Stimulated activated CD4-positive, alpha-beta T cell treated with anti-CD3 and anti-CD28 coated beads, Interleukin-1b, Interleukin-23, amount 100 ng/mL, for 4 hours (primary cell): ENCODE measurements at regions not wholly inside any gene's neighbourhood (a gene's known extent, or its start where the extent isn't known, plus 50 kb on each side); places are given as distances from the start of the nearest gene placed in this dataset.
"Not testable (repeated sequence)": the region's sequence is repeated elsewhere in the genome, so short reads cannot be mapped to it uniquely, and the experiment has no call there.

Experiments used
- DNase-seq, 2 donors: peaks; one replicate each; pipeline ENCODE4 v3.0.0-alpha.2; 2020; ENCODE audit warnings: low read depth in 2 of 2

GRCh38 chr3:118629821-118630220 lies 404.8 kb downstream of the IGSF11 start:
- no peak for DNase-seq

GRCh38 chr3:118635711-118636110 lies 398.9 kb downstream of the IGSF11 start:
- no peak for DNase-seq

DNA sequence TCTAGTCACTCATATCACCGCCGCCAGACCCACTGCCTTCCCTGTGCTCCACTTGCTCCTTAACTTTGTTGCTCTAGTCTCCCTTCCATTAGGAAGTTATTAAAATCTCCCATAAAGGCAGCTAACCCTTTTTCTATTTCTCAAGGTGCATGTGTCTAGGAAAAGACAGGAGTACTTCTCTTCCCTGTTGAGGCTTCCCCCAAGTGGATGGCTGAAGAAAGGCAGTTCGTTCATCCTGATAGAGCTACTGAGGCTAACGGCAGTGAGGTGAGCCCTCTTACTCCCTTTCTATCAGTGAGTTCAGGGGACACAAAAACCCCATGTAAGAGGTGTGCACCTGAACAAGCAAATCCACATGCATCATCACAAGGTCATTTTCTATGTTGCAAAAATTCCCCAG lies 397.8 kb downstream of the IGSF11 start:
- no peak for DNase-seq

- DNase-seq: no peak
Measured at GRCh38 chr3:118637846-118638245, 396.8 kb downstream of the IGSF11 start.

- no peak for DNase-seq
Measured at GRCh38 chr3:118641608-118642007, 393.0 kb downstream of the IGSF11 start.

- no peak for DNase-seq
Measured at GRCh38 chr3:118671192-118671591, 363.5 kb downstream of the IGSF11 start.

DNA sequence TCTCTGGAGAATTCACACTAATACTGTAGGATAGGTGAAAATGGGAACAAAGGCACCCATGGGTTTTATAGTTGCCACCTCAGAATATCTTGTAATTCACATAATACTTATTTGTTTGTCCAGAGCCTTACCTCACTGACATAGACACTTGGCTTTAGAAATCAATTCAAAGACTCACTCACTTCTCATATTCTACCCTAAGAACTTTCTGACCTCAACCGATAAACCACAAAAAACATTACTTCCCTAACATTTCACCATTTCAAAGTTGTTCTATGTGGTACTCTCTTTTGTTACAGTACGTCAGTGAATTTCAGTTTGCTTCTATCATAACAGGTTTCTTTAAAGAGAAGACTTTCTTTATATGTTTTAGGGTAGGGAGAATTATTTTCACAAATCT lies 359.3 kb downstream of the IGSF11 start:
- no peak for DNase-seq

GRCh38 chr3:118678663-118679062 lies 356.0 kb downstream of the IGSF11 start:
- not testable (repeated sequence) for DNase-seq

- DNase-seq: no peak
Measured at GRCh38 chr3:118682921-118683320, 351.7 kb downstream of the IGSF11 start.

- no peak for DNase-seq
Measured at GRCh38 chr3:118683636-118684035, 351.0 kb downstream of the IGSF11 start.

DNA sequence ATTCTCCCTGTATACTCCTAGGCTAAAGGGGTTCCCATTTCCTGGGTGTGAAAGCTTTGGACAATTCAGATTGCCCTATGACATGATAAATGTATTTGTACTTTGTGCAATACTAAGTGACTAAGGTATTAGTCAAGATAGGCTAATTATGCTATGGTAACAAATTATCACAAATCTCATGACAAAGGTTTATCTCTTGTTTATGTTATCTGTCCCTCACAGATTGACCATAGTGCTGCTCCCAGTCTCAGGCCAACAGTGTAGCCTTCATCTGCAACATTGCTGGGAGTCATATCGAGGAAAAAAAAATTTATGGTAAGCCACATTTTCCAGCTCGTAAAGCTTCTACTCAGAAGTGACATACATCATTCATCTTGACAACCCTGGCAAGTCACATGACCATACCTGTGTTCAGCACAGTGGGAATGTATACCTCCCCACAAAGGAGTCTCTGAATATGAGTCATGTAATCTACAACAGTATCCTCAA lies 346.2 kb downstream of the IGSF11 start:
- no peak for DNase-seq

GRCh38 chr3:118692416-118692815 lies 342.2 kb downstream of the IGSF11 start:
- DNase-seq: no peak

- no peak for DNase-seq
Measured at GRCh38 chr3:118705487-118706219, 329.0 kb downstream of the IGSF11 start.

GRCh38 chr3:118707991-118708390 lies 326.7 kb downstream of the IGSF11 start:
- no peak for DNase-seq

- DNase-seq: no peak
Measured at GRCh38 chr3:118710532-118710931, 324.1 kb downstream of the IGSF11 start.

DNA sequence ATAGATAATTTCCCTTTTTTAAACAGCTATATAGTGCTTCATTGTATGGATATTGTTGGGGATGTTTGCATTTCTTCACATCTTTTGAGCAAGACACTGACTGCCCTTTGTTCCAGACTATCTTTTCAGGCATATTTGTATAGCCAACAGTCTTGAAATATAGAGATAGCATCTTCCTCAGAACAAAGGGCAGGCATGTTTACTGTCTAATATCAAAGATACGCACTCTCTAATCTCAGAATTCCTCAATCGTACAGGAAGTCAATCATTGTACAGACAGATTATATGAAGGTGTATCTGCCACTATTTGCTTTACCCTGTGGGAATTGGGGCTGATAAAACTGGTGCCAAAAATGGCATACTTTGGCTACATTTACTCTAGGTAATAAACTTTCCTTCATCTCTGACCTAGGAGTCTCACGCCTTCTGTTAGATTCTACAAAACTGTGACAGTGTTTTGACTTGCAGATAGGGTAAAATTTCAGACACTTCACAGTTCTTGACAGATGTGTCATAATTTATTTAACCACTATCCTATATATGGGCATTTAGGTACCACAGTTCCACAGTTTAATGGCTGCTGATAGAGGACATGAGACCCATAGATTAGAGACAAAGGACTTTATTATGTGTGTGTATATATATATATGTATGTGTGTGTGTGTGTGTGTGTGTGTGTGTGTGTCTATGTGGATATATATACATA lies 321.0 kb downstream of the IGSF11 start:
- no peak for DNase-seq

GRCh38 chr3:118714800-118715199 lies 319.8 kb downstream of the IGSF11 start:
- DNase-seq: no peak

DNA sequence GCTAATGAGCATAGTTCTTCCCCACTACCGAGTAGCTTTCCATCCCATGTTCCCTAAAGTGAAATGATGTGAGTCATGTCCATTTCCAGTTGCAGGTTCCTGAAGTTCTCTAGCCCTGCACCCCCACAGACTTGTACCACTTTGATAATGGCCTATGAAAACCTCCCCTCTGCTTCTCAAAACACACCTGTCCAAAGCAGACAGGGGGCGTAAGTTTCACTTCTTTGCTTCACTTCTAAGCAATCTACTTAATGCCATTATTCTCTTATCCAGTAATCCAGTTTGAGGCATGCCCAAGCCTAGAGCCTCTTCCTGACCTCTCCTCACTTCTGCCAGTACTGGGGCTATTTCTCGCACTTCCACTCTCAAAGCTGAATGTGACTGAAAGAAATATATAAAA lies 305.1 kb downstream of the IGSF11 start:
- DNase-seq: no peak

GRCh38 chr3:118734664-118735063 lies 300.0 kb downstream of the IGSF11 start:
- DNase-seq: no peak

GRCh38 chr3:118736107-118736506 lies 298.5 kb downstream of the IGSF11 start:
- no peak for DNase-seq

DNA sequence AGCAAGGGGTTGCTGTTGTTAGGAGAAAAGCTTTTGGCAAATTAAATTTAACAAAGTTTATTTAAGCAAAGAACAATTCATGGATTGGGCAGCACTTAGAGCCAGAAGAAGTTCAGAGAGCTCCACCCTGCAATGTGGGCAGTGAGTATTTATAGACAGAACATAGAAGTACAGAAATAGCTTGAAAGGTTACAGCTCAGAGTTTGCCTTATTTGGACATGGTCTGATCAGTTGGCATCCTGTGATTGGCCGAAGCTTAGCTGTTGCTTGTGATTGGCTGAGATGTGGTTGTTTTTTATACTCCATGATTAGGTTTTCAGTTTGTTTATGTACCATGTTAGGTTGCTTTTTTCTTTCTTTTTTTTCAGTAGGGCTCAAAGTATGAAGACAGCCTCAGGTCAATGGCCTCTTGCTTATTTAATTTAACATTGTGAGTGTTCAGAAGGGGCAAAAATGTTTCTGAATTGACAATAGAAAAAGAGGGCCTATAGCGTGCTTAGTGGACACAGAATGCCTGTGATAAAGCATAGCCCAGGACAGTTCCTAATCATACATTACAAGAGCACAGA lies 293.8 kb downstream of the IGSF11 start:
- no peak for DNase-seq

DNA sequence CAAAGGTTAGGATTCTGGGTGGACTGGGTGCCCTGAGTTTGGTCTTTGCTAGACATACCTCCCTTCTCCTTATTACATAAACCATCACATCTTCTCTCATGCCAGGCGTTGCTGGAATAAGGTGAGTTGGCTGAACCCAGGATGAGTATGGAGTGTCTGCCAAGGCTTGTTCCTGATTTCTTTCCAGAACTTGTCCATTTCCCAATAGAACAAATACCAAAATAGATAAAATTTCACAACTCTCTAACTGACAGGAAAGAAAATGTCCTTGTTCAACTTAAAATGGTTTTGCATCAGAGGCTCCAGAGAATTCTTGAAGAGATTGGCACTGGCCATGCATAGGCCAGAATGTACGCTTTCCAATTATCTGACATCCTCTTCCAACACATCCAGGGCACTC lies 291.9 kb downstream of the IGSF11 start:
- no peak for DNase-seq

DNA sequence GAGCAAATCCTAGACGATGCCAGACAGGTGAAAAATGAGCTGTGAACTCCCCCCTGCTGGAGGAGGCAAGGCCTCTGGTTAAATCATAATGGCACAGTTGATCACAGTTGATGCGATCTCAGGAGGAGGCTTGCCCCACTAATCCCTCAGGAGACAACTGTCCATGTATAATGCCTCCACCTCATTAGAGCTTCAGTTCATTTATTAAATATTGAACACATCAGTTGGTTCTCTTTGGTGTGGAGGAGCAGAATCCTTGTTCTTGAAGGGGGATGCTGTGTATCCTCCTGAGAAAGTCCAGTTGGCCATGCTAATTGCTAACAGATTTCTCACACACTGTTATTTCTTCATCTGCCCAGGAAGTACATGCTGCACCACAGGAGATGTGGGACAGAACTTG lies 290.5 kb downstream of the IGSF11 start:
- no peak for DNase-seq
